HG03039 (cell line): ENCODE measurements at regions not wholly inside any gene's neighbourhood (a gene's known extent, or its start where the extent isn't known, plus 50 kb on each side); places are given as distances from the start of the nearest gene placed in this dataset.

ENCODE experiments used
- ATAC-seq: cut with Tn5 transposase; IDR thresholded peaks from one replicate; pipeline ENCODE4 v1.9.1; 2021; ENCODE audit warnings: mild to moderate bottlenecking, moderate library complexity; ENCODE audit not compliant: unreplicated experiment

- ATAC-seq: no peak
These were observed 204.4 kb downstream of the CXCL12 start for GRCh38 chr10:44180321-44181168.

GRCh38 chr10:44178856-44179255, 206.0 kb downstream of the CXCL12 start:
- no peak for ATAC-seq

- no peak for ATAC-seq
These were observed 206.6 kb downstream of the CXCL12 start for GRCh38 chr10:44178281-44178680.

- no peak for ATAC-seq
These were observed 207.3 kb downstream of the CXCL12 start for GRCh38 chr10:44177610-44178009.

- ATAC-seq: no peak
These were observed 208.6 kb downstream of the CXCL12 start for GRCh38 chr10:44176311-44176710.

GRCh38 chr10:44173608-44173894, 211.3 kb downstream of the CXCL12 start:
- no peak for ATAC-seq

- ATAC-seq: no peak
These were observed 211.9 kb downstream of the CXCL12 start for GRCh38 chr10:44172883-44173607.

GRCh38 chr10:44171765-44172164, 213.1 kb downstream of the CXCL12 start:
- no peak for ATAC-seq

- no peak for ATAC-seq
These were observed 216.4 kb downstream of the CXCL12 start for GRCh38 chr10:44168478-44168877.

GRCh38 chr10:44167752-44168151, 217.1 kb downstream of the CXCL12 start:
- no peak for ATAC-seq

- ATAC-seq: no peak
These were observed 218.5 kb downstream of the CXCL12 start for GRCh38 chr10:44166441-44166840.

GRCh38 chr10:44164251-44164956, 220.5 kb downstream of the CXCL12 start:
- no peak for ATAC-seq

GRCh38 chr10:44161184-44161583, 223.7 kb downstream of the CXCL12 start:
- ATAC-seq: no peak

- ATAC-seq: no peak
These were observed 227.3 kb downstream of the CXCL12 start for GRCh38 chr10:44157574-44157973.

- ATAC-seq: no peak
These were observed 229.9 kb downstream of the CXCL12 start for GRCh38 chr10:44154956-44155355.

- no peak for ATAC-seq
These were observed 230.8 kb downstream of the CXCL12 start for GRCh38 chr10:44153918-44154670.

- no peak for ATAC-seq
These were observed 241.3 kb downstream of the CXCL12 start for GRCh38 chr10:44143556-44143955.

- no peak for ATAC-seq
These were observed 252.3 kb downstream of the CXCL12 start for GRCh38 chr10:44132361-44133289.

- ATAC-seq: no peak
These were observed 258.6 kb downstream of the CXCL12 start for GRCh38 chr10:44126291-44126717.

GRCh38 chr10:44125879-44126278, 259.0 kb downstream of the CXCL12 start:
- ATAC-seq: no peak
